ENCODE measurements at regions not wholly inside any gene's neighbourhood (a gene's known extent, or its start where the extent isn't known, plus 50 kb on each side); places are given as distances from the start of the nearest gene placed in this dataset.
"Not testable (repeated sequence)": the region's sequence is repeated elsewhere in the genome, so short reads cannot be mapped to it uniquely, and the experiment has no call there.

DNA sequence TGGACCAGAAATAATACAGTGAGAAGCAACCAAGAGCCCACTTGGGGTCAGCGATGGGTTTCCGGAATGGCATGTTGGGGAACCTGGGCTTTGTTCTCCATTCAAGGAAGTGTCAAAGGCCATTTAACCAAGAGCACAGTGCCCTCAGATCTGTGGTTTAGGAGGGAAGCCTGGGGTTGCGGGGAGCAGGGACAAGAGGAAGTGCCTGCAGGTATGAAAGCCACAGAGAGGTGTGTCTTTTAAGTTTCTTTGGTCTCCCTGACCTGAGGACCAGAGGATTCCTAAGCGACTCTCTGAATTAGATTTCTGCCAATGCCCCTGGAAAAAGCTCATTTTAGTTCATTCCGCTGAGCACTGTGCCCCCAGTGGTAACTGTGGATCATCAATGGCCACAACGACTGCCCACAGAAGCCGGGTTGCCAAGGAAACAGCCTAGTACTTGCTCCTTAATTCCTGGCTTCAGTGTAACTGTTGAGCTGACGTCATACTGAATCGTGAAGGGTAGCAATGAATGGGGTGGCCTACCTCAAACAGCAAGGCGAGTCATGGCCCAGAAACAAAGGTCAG is 107.3 kb upstream of the SPIN1 start:
- no peak for DNase-seq

DNA sequence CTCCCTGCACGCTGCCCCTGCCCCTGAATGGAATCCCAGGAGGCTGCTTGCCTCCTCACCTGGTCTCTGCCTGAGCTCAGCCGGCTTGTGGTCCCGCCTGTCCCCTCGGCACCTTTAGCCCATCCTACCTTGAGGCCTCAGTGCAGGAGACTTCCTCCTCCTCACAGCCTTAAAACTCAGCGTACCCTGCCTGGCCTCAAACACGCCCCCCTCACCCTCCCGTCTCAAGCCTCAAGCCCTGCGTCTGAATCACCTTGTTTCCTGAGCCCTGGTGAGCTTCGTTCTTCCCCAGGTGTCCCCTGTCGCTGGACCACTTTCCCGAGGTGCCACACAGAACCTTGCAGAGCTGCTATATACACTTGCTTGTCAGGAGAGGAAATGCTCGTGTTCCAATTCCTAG is 110.2 kb upstream of the SPIN1 start:
- DNase-seq = no peak

DNA sequence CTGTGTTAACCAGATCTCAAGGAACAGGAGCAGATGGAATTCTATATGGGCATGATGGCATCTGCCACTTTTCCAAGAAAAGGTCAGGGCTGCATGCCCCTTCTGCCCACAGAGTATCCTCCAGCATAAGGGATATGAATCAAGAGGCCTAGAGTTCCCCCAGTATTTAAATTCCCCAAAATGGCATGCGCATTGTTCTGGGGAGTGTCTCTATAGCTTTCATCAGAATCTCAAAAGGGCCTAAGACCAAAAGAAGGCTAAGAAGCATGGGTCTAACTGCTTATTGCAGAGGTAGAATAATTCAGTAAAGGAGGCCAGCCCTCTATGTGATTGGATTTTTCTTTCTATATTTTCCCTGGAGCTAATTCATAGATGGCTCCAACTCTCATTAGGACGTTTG is 114.2 kb upstream of the SPIN1 start:
- no peak for DNase-seq

DNA sequence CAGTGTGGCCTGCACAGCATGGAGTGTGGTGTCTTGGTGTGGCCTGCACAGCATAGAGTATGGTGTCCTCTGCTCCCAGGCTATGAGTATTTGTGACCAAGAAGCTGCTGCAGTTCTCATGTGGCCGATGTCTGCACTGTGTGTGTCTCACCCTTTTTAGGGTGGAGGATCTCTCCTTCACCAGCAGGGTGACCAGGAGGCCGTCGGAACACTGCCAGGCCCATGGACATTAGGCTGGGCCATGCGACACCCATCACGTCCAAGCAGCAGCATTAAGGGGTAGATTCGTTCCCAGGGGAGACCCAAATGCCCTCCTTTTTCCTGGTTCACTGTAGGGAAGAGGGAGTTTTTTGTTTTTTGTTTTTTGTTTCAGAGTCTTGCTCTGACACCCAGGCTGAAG is 115.3 kb upstream of the SPIN1 start:
- no peak for DNase-seq

DNA sequence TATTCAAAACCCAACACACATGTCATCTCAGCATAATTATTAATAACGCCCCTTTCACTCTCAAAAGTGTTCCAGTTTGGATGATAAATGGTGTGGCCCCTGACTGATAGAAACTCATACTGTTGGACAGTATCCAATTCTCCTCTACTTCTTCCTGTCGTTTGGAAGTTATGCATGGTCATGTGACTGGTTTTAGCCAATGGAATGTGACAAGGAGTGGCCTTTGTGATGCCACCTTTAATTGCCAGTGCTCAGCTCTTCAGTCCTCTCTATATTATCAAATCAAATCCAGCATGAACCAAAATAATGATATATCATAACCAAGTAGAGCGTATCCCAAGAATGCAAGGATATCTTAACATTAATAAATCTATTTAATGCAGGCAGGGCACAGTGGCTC is 117.8 kb upstream of the SPIN1 start:
- DNase-seq = no peak

DNA sequence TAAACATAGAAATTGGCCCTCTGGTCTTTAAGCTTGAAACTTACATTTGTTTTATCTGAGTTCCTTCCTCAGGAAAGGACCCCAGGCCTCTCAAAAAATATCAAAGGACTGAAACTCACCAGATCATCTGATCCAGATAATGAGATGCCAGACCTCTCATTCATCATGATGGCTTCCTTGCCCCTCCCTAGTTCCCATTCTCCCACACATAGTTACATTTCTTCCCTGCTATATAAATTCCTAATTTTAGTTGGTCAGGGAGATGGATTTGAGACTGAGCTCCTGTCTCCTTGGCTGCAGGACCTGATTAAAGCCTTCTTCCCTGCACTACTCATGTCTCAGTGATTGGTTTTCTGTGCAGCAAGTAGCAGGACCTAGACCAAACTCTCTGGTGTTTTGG is 119.4 kb upstream of the SPIN1 start:
- no peak for DNase-seq

DNA sequence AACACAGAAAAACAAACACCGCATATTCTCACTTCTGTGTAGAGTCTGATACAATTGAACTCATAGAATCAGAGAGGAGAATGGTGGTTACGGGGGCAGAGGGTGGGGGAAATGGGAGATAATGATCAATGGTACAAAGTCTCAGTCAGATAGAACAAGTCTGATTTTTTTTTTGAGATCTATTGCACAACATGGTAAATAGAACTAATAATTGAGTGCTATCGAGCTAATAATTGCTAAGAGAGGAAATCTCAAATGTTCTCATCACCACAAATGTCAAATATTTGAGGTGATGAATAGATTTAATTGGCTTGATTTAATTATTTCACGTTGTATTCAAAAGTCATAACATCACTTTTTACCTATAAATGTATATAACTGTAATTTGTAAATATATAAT is 121.0 kb upstream of the SPIN1 start:
- DNase-seq = no peak

DNA sequence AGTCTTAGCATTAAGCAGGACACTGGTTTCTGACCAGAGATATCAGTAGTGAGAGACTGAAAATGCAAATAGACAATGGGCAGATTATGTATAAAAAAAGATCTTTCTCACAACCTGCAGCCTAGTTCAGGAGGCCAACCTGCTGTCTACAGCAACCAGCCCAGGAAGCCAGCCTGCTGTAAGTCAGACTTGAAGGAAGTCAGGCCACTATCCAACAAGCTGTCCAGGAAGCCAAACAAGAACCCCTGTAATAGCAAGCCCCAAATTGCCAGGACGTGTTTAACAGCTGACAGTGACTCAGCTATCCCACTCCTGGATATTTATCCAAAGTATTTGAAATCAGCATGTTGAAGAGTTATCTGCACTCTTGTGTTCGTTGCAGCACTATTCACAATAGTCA is 121.8 kb upstream of the SPIN1 start:
- no peak for DNase-seq

DNA sequence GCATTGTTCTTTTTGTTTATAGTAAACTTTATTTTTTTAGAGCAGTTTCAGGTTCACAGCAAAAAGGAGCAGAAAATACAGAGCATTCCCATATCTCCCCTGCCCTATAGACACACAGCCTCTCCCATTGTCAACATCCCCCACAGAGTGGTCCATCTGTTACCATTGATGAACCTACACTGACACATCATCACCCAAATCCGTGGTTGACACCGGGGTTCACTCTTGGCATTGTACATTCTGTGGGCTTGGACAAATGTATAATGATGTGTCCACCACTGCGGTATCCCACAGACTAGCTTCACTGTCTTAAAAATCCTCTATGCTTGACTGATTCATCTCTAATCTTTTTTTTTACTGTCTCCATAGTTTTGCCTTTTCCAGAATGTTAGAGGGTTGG is 120.7 kb upstream of the SPATA31C2 start:
- no peak for DNase-seq

DNA sequence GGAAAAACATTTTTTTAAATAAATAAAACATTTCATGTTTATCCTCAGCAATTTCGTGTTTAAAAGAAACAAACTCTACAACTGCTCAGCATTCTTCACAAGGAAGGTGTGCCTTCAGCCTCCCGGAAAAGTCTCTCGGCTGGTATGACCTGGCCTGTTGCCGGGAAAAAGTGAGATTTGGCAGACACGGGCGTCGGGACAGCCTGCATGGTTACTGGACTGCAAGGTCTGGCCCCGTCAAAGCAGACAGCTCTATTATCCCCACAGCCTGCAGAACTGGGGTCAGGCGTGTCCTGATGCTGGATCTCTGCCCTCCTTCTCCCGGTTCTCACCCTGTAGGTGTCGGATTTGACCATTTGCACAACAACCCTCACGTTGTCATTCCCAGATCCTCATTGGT is 120.3 kb upstream of the SPATA31C2 start:
- no peak for DNase-seq

DNA sequence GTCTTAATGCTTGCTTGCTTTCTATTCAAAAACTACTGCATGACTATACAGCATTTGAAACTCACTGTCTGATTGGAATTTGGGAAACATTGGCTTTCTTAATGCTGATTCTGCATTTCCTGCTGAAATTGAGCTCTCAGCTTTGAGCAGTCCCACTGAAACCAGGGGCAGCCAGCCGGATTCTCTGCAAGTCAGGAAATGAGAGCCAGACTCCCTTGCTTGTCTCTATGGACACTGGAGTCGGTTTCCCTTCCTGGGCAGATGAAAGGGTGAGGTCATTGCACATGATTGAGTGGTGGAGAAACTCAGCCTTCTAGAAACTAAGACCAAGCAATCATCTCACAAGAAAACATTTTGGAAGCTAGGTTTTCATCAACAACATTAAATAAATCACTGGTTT is 119.7 kb upstream of the SPATA31C2 start:
- DNase-seq = no peak

DNA sequence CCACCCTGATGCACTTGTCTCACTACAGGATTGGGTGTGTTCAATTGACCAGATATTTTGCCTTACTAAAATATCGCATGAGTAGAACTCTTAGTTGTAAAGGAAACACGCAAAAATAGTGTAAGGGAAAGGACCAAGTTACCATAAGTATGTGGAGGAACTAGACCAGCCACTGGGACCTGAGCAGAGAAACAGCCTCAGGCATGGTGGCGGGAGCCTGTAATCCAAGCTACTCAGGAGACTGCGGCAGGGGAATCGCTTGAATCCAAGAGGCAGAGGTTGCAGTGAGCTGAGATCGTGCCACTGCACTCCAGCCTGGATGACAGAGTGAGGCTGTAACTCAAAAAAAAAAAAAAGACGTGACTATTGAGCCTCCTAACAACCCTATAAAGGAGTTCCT is 117.9 kb upstream of the SPATA31C2 start:
- DNase-seq = no peak

DNA sequence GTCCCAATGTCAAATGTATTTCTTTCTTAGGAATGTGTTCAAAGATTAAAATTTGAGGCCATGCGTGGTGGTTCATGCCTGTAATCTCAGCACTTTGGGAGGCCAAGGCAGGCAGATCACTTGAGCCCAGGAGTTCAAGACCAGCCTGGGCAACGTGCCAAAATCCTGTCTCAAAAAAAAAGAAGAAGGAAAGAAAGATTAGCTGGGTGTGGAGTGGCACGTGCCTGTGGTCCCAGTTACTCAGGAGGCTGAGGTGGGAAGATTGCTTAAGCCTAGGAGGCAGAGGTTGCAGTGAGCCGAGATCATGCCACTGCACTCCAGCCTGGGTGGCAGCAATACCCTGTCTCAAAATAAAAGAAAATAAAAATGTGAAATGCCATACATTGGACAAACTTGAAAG is 117.5 kb upstream of the SPATA31C2 start:
- not testable (repeated sequence) for DNase-seq

DNA sequence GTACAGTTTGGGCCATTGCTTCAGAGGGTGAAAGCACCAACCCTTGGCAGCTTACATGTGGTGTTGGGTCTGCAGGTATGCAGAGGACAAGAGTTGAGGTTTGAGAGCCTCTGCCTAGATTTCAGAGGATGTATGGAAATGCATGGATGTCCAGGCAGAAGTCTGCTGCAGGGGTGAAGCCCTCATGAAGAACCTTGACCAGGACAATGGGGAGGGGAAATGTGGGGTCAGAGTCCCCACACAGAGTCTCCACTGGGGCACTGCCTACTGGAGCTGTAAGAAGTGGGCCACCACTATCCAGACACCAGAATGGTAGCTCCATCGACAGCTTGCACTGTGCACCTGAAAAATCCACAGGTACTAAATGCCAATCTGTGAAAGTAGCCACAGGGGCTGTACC is 113.6 kb upstream of the SPATA31C2 start:
- no peak for DNase-seq

DNA sequence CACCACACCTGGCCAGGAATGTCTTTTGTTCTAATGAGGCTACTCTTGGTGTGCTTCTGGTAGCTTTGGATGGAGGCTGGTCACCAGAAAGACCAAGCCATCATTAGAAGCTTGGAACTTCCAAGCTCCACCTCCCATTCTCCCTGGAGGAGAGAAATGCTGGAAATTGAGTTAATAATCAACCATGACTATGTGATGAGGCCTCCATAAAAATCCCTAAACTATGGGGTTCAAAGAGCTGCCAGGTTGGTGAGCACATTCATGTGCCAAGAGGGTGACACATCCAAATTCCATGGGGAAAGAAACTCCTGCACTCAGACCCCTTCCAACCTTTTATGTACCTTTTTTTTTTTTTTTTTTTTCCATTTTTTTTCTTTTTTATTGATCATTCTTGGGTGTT is 105.5 kb upstream of the SPATA31C2 start:
- no peak for DNase-seq

DNA sequence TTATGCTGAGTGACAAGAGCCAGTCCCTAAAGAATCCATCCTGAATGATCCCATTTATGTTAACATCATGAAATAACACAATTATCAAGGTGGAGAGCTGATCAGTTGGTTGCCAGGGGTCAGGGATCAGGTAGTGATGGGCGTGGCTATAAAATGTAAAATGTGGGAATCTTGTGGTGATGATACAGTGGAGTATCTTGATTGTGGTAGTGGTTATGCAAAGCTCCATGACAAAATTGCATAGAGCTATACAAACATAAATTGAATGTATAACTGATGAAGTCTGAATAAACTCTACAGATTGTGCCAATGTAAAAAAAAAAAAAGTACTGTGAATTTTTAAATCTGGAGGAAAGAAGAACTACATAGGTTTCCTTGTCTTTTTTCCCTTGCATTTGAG is 104.6 kb upstream of the SPATA31C2 start:
- DNase-seq = no peak

DNA sequence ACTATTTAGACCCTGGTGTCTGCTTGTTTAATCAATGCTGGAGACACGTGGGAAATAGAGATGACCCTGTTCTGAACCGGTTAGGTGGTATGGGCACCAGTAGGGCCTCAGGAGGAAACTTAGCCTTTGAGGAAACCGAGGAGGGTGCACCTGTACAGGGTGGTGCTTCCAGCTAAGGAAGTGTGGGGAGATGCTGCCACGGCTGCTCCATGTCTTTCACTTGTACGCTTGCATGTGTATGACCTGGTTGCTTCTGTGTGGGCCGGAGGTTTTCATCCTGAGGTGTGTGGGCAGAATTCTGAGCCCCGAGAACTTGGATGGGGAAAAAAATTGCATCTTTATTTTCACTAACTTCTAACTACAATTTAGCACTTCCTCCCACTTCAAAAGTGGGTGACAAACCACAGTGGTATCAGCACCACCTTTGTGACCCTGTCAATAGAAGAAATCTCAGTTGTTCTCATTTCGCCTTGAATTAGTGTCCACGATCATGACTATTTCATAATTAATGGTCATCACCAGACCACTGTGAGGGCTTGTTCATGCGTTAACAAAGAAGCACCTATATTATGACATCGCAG is 99.8 kb upstream of the SPATA31C2 start:
- no peak for DNase-seq

DNA sequence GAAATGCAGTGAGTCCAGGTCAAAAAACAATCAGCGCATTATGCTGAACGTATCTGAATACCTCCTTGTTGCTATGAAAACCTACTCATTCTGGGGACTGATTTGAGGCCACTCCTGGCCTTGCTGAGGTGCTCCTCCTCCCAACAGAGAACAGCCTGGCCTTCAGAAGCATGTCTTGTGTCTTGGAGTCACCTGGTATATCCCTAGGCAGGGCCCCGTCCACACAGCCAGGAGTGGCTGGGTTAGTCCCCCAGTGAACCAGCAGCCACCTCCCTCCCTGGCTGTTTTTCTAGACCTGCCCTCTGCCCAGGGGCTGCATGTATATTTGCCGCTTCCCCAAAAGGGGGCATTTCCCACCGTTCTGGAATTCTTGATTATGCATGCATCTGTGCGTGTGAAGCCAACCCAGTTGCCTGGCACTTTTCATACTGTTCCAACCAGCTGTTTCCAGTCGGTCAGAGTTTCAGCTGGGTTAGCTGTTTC is 99.2 kb upstream of the SPATA31C2 start:
- DNase-seq = no peak

DNA sequence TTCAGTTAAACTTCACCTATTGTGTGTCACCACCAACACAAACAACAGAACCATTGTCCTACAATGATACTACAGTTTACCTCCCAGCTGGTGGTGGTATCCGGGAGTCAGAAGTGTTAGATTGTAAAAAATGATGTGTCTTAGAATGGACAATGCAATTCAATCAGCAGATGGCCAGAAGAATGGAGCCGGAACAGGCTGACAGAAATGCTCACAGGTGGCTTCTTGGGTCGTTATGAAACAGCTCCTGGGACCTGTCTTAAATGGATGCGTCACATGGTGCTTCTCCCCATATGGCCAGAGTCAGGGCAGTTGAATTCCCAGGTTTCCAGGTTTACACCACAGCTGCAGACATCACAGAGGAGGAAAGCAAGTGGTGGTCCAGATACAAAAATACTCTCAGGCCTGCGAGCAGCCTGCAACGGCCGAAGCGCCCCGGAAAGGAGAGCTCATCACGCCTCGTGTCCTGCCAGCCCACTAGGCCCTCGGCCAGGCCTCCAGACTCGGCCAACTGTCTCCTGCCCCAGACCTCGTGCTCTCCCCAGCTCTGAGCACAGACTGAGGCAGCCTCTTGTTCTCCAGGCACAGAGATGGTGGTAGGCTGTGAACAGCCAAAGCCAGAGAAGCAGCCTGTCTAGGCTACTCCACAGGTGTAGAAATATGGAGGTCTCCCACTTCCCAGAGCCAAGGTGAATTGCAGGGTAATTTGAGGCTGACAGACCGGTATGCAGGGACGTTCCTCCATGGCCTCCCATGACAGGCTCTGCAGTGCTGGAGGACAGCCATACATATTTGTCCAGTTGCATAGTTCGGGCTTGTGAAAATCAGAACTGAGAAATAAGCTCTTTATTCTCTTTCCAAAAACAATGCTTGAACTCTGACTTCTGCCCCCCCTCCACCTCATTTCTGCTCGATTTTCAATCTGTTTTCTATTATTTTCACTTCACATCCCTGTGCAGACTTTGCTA is 98.5 kb upstream of the SPATA31C2 start:
- no peak for DNase-seq

DNA sequence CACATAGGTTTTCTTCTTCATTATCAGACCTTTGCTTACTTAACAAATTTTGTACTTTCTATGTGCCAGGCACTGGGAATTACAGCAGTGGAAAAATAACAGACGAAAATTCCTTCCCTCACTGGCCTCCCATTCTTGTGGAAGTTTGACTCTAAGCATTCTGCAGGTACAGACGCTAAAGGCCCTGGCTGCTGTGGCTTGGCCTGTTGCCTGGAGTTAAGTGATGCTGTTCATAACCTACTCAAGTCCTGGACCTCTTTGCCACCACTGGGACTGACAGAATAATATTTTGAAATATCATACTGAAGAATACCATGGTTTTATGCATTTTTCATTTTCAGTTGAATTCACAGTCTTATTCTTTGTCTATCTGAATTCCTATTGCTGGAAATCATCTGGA is 97.3 kb upstream of the SPATA31C2 start:
- DNase-seq = no peak

DNA sequence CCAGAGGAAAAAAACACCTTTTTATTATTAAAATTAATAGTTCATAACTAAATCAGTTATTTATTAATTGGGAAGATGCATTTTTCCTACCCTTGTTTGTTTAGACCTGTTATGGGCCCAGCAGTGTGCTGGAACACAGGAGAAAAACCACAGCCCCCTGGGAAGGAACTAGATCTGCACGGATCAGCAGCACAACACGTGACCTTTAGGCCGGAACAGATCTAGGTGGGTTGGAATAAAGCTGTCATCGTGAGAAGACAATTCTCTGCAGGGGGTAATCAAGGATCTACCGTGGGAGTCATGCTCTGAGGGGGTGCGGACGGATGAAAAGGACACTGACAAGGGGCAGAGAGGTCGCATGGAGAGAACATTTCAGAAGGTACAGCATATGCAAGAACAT is 95.8 kb upstream of the SPATA31C2 start:
- DNase-seq = no peak

DNA sequence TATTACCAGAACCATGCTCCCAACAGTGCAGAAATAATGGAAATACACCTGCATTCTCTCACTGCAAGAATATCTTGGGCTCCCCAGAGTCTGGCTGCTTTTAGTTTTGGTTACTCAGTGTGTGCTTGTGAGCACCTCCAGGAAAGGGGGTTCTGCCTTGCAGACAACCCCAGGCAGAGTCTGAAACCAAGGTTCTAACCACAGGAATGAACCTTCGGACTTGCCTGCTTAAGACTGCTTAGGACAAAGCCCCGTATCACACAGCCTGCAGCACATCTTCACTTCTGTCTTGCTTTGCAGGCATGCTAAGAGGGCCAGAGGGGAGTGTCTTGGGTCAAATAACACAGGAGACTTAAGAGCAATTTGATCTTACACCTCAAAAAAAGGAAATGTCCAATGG is 94.8 kb upstream of the SPATA31C2 start:
- DNase-seq = no peak

DNA sequence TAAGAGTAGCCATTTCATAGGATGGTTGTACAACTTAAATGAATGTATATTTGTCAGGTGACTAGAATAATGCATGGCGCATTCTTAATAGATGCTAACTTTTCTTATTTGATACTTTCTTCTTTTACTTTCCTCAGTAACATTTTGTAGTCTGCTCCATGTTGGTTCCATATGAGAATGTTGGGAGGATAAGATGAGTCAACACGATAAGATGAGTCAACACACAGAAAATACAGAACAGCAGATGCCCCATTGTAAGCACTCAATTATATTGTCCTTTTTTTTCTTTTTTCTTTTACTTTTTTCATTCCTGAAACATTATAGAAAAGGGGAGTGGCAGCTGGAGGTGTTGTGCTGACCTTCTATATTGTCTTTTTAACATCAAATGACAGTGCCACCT is 92.3 kb upstream of the SPATA31C2 start:
- no peak for DNase-seq

DNA sequence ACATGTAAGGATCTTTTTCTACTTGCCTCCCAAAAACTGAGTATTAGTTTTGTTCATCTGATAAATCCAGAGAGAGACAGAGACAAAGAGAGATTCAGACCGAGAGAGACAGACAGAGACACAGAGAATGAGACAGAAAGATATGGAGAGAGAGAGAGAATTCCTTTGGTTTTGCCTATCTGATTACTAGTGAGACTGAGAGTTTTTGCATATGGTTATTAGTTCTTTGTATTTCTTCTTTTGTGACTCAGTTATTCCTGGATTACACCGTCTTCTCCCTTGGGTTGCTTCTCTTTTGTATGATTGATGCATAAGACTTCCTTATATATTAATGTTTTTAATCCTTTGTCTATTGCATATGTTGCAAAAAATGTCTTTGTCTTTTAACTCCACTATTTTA is 91.2 kb upstream of the SPATA31C2 start:
- DNase-seq = no peak

All from activated naive CD4-positive, alpha-beta T cell (primary cell).